GM12878 (cell line): ENCODE measurements at regions not wholly inside any gene's neighbourhood (a gene's known extent, or its start where the extent isn't known, plus 50 kb on each side); places are given as distances from the start of the nearest gene placed in this dataset.

Experiments used
- ATAC-seq: fragments of 200-7000 bp; cut with Tn5 transposase; 3 replicates; pipeline ENCODE4 v1.9.1; 2020; ENCODE audit warnings: mild to moderate bottlenecking, moderate library complexity
- BruUV-seq: library from RNA; stranded (reverse); fragments of 400-500 nt; replicated peaks from 2 replicates; lab custom pipeline; 2021; lab: Mats Ljungman, UMichigan
- CTCF ChIA-PET: fragments of 300-600 bp; sonication (Branson Sonifier 250); formaldehyde crosslinking; extraction: SDS; loops from one replicate; lab custom pipeline; 2021; ENCODE audit warnings: inconsistent platforms; lab: Yijun Ruan, JAX
- POLR2A ChIA-PET: fragments of 350-600 bp; formaldehyde crosslinking; extraction: SDS; loops from one replicate; lab custom pipeline; 2021; ENCODE audit warnings: inconsistent platforms; lab: Charles Lee
- RAD21 ChIA-PET: fragments of 300-600 bp; sonication (Branson Sonifier 250); formaldehyde crosslinking; loops from one replicate; lab custom pipeline; 2023; ENCODE audit warnings: antibody characterized with exemption; ENCODE audit not compliant: unreplicated experiment; lab: Charles Lee
- SMC1A ChIA-PET: fragments of 300-600 bp; sonication (Branson Sonifier 250); formaldehyde crosslinking; loops from one replicate; lab custom pipeline; 2023; ENCODE audit not compliant: unreplicated experiment, uncharacterized antibody; lab: Charles Lee
- DNase-seq: peaks from one replicate; pipeline ENCODE4 v3.0.0-alpha.2; 2011; ENCODE audit warnings: low read depth, low spot score
- FAIRE-seq: peaks from 3 replicates; lab custom pipeline; 2011; peaks lifted over from hg19 to GRCh38; lab: Jason Lieb, UNC
- H2AFZ ChIP-seq: 2 replicates; pipeline ENCODE4 v1.6.0; 2011; ENCODE audit warnings: low read depth, low read length, control low read depth; ENCODE audit not compliant: control insufficient read depth
- H3K27ac ChIP-seq: 2 replicates; pipeline ENCODE4 v1.5.1; 2011; ENCODE audit warnings: control low read depth; ENCODE audit not compliant: control insufficient read depth, insufficient read depth
- H3K27me3 ChIP-seq, 2 experiments: replicated peaks in 1 of 2; 2 replicates each; pipeline versions ENCODE4 v1.6.0 to v1.6.1; 2011; ENCODE audit warnings: low read length in 1 of 2; ENCODE audit not compliant: control insufficient read depth in 2 of 2, insufficient read depth in 2 of 2
- H3K36me3 ChIP-seq, 2 experiments: 2 replicates each; pipeline ENCODE4 v1.5.1; 2011; ENCODE audit warnings: low read length in 1 of 2; ENCODE audit not compliant: control insufficient read depth in 2 of 2, insufficient read depth in 2 of 2
- H3K4me1 ChIP-seq: 2 replicates; pipeline ENCODE4 v1.6.1; 2011; ENCODE audit warnings: mild to moderate bottlenecking, low read length, moderate library complexity, mixed read lengths; ENCODE audit not compliant: control insufficient read depth, insufficient read depth
- H3K4me2 ChIP-seq: 2 replicates; pipeline ENCODE4 v1.6.0; 2011; ENCODE audit warnings: control low read depth; ENCODE audit not compliant: control insufficient read depth, insufficient read depth
- H3K4me3 ChIP-seq: fragments of 200-600 bp; sonication (generic); 2 replicates; pipeline ENCODE4 v1.5.1; 2016
- H3K79me2 ChIP-seq: 2 replicates; pipeline ENCODE4 v1.6.0; 2011; ENCODE audit warnings: low read length; ENCODE audit not compliant: control insufficient read depth, insufficient read depth
- H3K9ac ChIP-seq: 2 replicates; pipeline ENCODE4 v1.8.0; 2011; ENCODE audit warnings: low read length, control low read depth, mixed read lengths; ENCODE audit not compliant: control insufficient read depth, insufficient read depth
- H3K9me3 ChIP-seq: replicated peaks from 3 replicates; pipeline ENCODE4 v1.5.1; 2011; ENCODE audit warnings: mild to moderate bottlenecking, low read length; ENCODE audit not compliant: control insufficient read depth, insufficient read depth
- H4K20me1 ChIP-seq: 2 replicates; pipeline ENCODE4 v1.6.0; 2011; ENCODE audit not compliant: control insufficient read depth, insufficient read depth
- E2F8 ChIP-seq: fragments of 450-650 bp; IDR thresholded peaks from 2 replicates; pipeline ENCODE4 v1.6.1; 2018; ENCODE audit warnings: mild to moderate bottlenecking, low read depth, moderate library complexity; ENCODE audit not compliant: partially characterized antibody
- PAX5 ChIP-seq: IDR thresholded peaks from 2 replicates; pipeline ENCODE4 v1.6.1; 2011; ENCODE audit warnings: low read depth, low read length, borderline replicate concordance
- RBBP5 ChIP-seq: fragments of 200-600 bp; sonication (generic); conservative IDR thresholded peaks from 2 replicates; pipeline ENCODE4 v1.6.1; 2016
- ZNF687 ChIP-seq: fragments of 450-650 bp; IDR thresholded peaks from 2 replicates; pipeline ENCODE4 v1.6.1; 2017; ENCODE audit warnings: mild to moderate bottlenecking, moderate library complexity
- WGBS: methylation state at CpG from one replicate; pipeline ENCODE4 v1.1.6; 2016; ENCODE audit warnings: low lambda C conversion rate; ENCODE audit not compliant: insufficient replicate concordance, insufficient coverage; ENCODE audit errors: missing lambda C conversion rate; 5-methylcytosine and 5-hydroxymethylcytosine counted together
- in situ Hi-C: fragments of 300-500 bp; cut with MboI; formaldehyde crosslinking; loops from 9 replicates; pipeline ENCODE4 v1.14.3; 2018; ENCODE audit warnings: mixed read lengths
- intact Hi-C: fragments of 100-400 bp; cut with micrococcal nuclease; formaldehyde crosslinking; loops from one replicate; pipeline ENCODE4 v1.14.2; 2022; ENCODE audit not compliant: unreplicated experiment

GRCh38 chr5:54669845-54670244 is 152.3 kb downstream of the SNX18 start:
- ChIA-PET POLR2A (interaction anchor here (0.6 kb wide), 1 partner anchor 176 kb away, joined by 3 read pairs; no protein-coding TSS in a partner anchor), RAD21 (no interaction called here), CTCF (no interaction called here)
- no TSS peak for BruUV-seq
- intact Hi-C loops = no loop called here
- no peak for FAIRE-seq
- Histone ChIP-seq H3K27ac (no peak overlapping the region), H4K20me1 (no peaks in the 10 kb centered on the region), H3K36me3 (no peaks in the 10 kb centered on the region), H3K9ac (no peak overlapping the region), H3K9me3 (peaks cover 7% of the 10 kb centered on the region), H3K4me3 (no peak overlapping the region)
- ATAC-seq = no peak
- DNase-seq = no peak
- in situ Hi-C loops = no loop called here
- TF ChIP-seq RBBP5 = no peak
- TF ChIP-seq, all 136 proteins: peak for 0
- no peaks in the 10 kb centered on the region for H3K27me3 ChIP-seq
- H3K4me2 ChIP-seq = no peak overlapping the region
- no peak overlapping the region for H2AFZ ChIP-seq
- H3K79me2 ChIP-seq = no peaks in the 10 kb centered on the region
- 0% methylated on average over 1 of the region's 1 CpG for WGBS
- SMC1A ChIA-PET = no interaction called here
- peaks cover 10% of the 10 kb centered on the region; the same call in 1 of the 2 replicates for H3K4me1 ChIP-seq

- Histone ChIP-seq H2AFZ (no peak overlapping the region), H3K36me3 (no peaks in the 10 kb centered on the region), H3K27ac (no peak overlapping the region), H3K9me3 (peaks cover 7% of the 10 kb centered on the region), H3K79me2 (no peaks in the 10 kb centered on the region)
- no peak for TF ChIP-seq ZNF687
- no peak for TF ChIP-seq PAX5
- TF ChIP-seq E2F8 = no peak
- TF ChIP-seq, all 136 proteins: peak for 0
- peaks cover 8% of the 10 kb centered on the region; the same call in 1 of the 2 replicates for H3K4me1 ChIP-seq
- no peak overlapping the region for H3K4me2 ChIP-seq
- SMC1A ChIA-PET = no interaction called here
- no peaks in the 10 kb centered on the region for H3K27me3 ChIP-seq
- in situ Hi-C loops = no loop called here
- POLR2A ChIA-PET = interaction anchor here (0.6 kb wide), 1 partner anchor 176 kb away, joined by 3 read pairs; no protein-coding TSS in a partner anchor
- no TSS peak for BruUV-seq
- WGBS = 0% methylated on average over 1 of the region's 1 CpG
- CTCF ChIA-PET = no interaction called here
- FAIRE-seq = no peak
- H3K4me3 ChIP-seq = no peak overlapping the region
- RAD21 ChIA-PET = no interaction called here
- no peak for ATAC-seq
- H3K9ac ChIP-seq = no peak overlapping the region
- no peaks in the 10 kb centered on the region for H4K20me1 ChIP-seq
- DNase-seq = no peak
- intact Hi-C loops = no loop called here
Measured at GRCh38 chr5:54669285-54669684, 151.7 kb downstream of the SNX18 start.
